GM18873 (cell line): ENCODE measurements at regions not wholly inside any gene's neighbourhood (a gene's known extent, or its start where the extent isn't known, plus 50 kb on each side); places are given as distances from the start of the nearest gene placed in this dataset.

Experiments used
- ATAC-seq: cut with Tn5 transposase; IDR thresholded peaks from one replicate; pipeline ENCODE4 v1.9.1; 2021; ENCODE audit warnings: mild to moderate bottlenecking, moderate library complexity, moderate number of reproducible peaks; ENCODE audit not compliant: unreplicated experiment, low FRiP score

- no peak for ATAC-seq
These were observed 301.6 kb downstream of the NR2F1-AS1 start for GRCh38 chr5:93279296-93279963.

DNA sequence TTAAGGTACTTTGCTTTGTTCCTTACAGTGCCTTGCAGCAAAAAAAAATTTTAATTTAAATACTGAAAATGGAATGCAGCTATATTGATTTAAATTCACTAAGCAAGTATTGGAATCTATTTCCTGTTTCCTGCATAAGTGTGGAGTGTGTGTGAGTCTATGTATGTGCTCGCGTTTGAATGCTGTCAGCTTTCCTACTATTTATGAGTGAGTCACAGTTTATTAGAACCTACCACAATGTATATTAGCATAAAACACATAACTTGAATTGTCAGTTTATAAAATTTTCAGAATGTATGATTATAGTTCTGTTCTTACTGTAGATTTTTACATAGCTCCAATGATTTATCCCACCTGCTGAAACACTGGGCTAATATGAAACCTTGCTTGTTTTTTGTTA, 302.1 kb downstream of the NR2F1-AS1 start:
- ATAC-seq = no peak

- ATAC-seq = no peak
These were observed 304.0 kb downstream of the NR2F1-AS1 start for GRCh38 chr5:93277051-93277450.

- ATAC-seq = no peak
These were observed 305.6 kb downstream of the NR2F1-AS1 start for GRCh38 chr5:93275376-93275775.

- no peak for ATAC-seq
These were observed 306.7 kb downstream of the NR2F1-AS1 start for GRCh38 chr5:93274291-93274690.

DNA sequence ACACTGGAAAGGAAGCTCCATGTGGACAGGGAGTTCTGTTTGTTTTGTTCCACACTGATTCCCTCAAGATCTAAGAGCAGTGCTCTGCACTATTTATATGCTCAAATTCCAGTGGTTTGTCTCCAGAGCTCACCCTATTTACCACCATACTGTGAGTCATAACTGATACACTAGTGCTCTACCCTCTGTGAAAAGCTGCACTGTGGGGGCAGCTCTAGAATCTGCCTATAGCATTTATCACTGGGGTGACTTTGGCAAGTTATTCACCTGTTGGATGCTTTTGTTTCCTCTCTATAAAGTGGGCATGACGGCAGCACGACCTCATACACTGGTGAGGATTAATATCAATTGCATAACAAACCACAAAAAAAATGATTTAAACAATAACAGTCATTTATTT, 307.8 kb downstream of the NR2F1-AS1 start:
- ATAC-seq = no peak

- no peak for ATAC-seq
These were observed 308.9 kb downstream of the NR2F1-AS1 start for GRCh38 chr5:93272108-93272507.

- ATAC-seq = no peak
These were observed 313.3 kb downstream of the NR2F1-AS1 start for GRCh38 chr5:93267736-93268135.

DNA sequence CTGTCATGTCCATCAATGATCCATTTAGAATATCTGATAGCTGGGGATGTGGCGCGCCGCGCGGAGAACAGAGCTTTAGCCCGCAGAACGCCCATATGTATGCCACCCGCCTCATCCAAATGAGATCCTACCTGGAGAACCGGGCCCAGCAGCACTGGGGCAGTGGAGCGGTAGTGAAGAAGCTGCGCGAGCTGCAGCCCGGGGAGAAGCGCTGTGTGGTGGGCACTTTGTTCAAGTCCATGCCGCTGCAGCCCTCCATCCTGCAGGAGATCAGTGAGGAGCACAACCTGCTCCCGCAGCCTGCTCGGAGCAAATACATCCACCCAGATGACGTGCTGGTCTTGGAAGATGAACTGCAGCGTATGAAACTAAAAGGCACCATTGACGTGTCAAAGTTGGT, 313.7 kb downstream of the NR2F1-AS1 start:
- no peak for ATAC-seq

GRCh38 chr5:93257616-93258015, 323.4 kb downstream of the NR2F1-AS1 start:
- ATAC-seq = no peak

GRCh38 chr5:93255796-93256195, 325.2 kb downstream of the NR2F1-AS1 start:
- no peak for ATAC-seq

GRCh38 chr5:93252165-93252564, 328.9 kb downstream of the NR2F1-AS1 start:
- no peak for ATAC-seq

GRCh38 chr5:93251347-93251746, 329.7 kb downstream of the NR2F1-AS1 start:
- no peak for ATAC-seq

- ATAC-seq = no peak
These were observed 330.6 kb downstream of the NR2F1-AS1 start for GRCh38 chr5:93250424-93250823.

DNA sequence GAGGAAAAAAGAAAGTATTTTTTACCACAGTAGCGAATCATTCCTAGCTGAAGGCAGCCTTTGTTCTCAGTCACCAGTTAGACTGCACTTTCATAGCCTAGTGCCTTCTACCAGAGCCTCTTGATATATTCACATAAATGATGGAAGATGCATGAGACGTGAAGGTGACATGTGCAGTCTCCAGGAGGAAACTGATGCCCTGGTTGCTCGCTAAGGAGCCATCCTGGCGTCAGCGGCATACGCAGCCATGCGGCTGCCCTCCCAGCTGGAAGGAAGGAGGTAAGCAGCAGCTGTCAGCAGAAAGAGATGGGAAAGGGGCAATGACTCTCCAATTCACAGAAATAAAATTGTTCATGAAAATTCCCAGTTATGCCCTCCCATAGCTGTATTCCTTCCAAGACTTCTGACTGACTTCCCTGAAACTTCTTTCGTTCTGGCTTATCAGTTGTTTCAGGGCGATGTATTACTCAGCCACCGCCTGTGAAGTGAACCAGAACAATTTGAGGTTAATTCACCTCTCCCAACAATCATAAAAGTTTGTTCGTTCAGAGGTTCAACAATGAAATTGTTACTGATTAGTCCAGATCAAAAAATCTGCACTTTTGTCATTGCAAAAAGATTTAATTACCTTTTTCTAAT, 331.2 kb downstream of the NR2F1-AS1 start:
- ATAC-seq = no peak

- no peak for ATAC-seq
These were observed 333.9 kb downstream of the NR2F1-AS1 start for GRCh38 chr5:93247105-93247504.

DNA sequence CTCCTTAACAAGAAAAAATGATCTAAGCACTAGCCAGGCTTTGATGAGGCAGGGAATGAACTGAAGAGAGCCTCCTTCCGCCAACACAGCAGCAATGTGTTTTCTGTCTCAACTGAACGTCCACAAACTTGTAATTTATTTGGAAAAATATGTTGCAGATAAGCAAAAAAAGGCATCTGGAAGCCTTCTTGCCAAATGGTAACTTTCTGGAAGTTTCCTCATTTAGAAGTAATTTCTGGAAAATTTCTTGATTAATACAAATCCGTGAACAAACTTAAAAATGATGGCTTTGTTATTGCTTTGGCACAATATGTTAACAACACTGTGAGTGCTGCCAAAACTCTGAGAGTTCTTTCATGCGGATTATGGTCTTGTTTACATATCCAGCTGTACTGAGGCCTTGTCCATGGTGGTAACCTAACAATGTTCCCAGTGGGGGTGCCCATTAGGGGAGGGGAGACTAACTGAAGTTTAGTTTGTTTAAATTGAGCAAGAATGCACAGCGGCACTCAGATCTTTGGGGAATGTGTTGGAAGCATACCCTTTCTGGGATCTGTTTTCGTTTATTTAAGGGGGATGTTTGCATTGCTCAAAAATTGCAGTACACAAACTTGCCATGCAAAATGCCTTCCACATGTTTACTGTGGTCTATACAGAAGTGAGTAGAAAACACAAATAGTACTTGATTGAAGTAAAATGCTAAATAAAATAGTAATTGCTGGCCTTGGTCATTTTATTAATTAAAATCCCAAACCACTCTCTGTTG, 334.7 kb downstream of the NR2F1-AS1 start:
- ATAC-seq = no peak

GRCh38 chr5:93245226-93245625, 335.8 kb downstream of the NR2F1-AS1 start:
- no peak for ATAC-seq

DNA sequence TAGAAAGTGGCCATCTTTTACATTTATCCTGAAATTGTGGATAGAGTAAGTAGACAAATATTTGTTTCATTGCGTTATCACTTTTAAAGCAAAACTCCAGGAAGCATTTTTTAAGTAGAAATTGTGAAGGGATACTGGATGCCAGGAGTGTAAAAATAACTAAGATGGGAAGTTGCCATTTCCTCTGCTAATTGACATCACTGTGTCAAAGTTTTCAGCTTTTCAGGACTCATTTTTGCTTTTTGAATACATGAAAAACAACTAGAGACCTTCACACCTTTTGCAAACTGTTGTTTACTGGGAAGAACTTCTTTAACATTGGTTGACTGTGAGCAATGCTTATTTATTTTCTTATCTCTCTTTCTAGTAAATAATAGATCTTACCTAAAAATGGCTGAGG, 337.5 kb downstream of the NR2F1-AS1 start:
- no peak for ATAC-seq

DNA sequence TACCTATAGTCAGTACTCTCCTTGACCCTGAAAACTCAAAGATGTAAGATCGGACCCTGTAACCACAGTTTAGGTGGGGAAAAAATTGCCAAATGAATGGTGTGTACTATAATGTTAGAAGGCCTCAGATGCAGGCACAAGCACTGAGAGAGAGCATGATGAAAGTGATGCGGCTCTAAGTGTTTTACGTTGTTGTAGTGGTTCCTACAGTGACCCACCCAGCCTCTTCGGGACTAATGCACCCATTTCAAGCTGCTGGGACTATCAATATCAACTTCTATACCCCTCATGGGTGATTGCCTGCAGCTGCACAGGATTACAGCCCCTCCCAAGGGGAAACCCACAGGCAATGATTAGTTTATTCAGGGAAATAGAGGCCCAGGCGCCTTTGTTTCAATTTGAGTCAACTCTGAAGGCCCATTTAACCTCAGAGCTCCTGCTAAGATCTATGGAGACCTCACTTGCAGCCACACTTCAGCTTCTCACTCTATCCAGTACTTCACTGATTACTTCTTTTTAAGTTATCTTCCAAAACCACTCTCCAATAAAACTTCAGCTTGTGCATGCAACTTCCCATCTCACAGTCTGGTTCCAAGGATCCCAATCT, 340.7 kb downstream of the NR2F1-AS1 start:
- ATAC-seq = no peak

- ATAC-seq = no peak
These were observed 344.1 kb downstream of the NR2F1-AS1 start for GRCh38 chr5:93236807-93237421.
